Gastrocnemius medialis (tissue), 4 donors: ENCODE measurements at regions not wholly inside any gene's neighbourhood (a gene's known extent, or its start where the extent isn't known, plus 50 kb on each side); places are given as distances from the start of the nearest gene placed in this dataset.
A peak's percentile ranks its signal among the peaks of the same experiment; 100 is the strongest.
"Not testable (repeated sequence)": the region's sequence is repeated elsewhere in the genome, so short reads cannot be mapped to it uniquely, and the experiment has no call there.

Experiments
- ATAC-seq, 2 donors: fragments of 150-250 bp; one replicate each; pipeline ENCODE4 v1.9.1; 2016
- DNase-seq, 2 donors: peaks; one replicate each; pipeline ENCODE4 v3.0.0-alpha.2; 2019
- H3K27ac ChIP-seq, 4 donors: fragments of 200-600 bp; sonication (generic); 1 replicate in 1 of 4; 2 replicates in 3 of 4; pipeline ENCODE4 v1.5.1; 2016 to 2018; ENCODE audit warnings: mild to moderate bottlenecking in 2 of 4, moderate library complexity in 1 of 4
- H3K27me3 ChIP-seq, 3 donors: fragments of 200-600 bp; sonication (generic) in 2 of 3; 1 replicate in 1 of 3; 2 replicates in 2 of 3; pipeline versions ENCODE4 v1.5.1 to v1.6.0; 2016 to 2019; ENCODE audit warnings: mild to moderate bottlenecking in 1 of 3, moderate library complexity in 1 of 3
- H3K36me3 ChIP-seq, 2 donors: fragments of 200-600 bp; sonication (generic) in 1 of 2; one replicate each; pipeline ENCODE4 v1.5.1; 2017 to 2018
- H3K4me1 ChIP-seq, 2 donors: fragments of 200-600 bp; sonication (generic) in 1 of 2; one replicate each; pipeline ENCODE4 v1.5.1; 2016 to 2017; ENCODE audit warnings: mild to moderate bottlenecking in 2 of 2
- H3K4me3 ChIP-seq, 4 donors: fragments of 200-600 bp; sonication (generic) in 3 of 4; 1 replicate in 1 of 4; 2 replicates in 3 of 4; pipeline ENCODE4 v1.5.1; 2016 to 2019; ENCODE audit warnings: mild to moderate bottlenecking in 2 of 4
- H3K9me3 ChIP-seq, 3 donors: fragments of 200-600 bp; sonication (generic) in 2 of 3; 1 replicate in 1 of 3; 2 replicates in 2 of 3; pipeline ENCODE4 v1.5.1; 2016 to 2019
- POLR2A ChIP-seq, 2 donors: fragments of 450-650 bp; IDR thresholded peaks; one replicate each; pipeline ENCODE4 v1.6.1; 2017; ENCODE audit warnings: antibody characterized with exemption in 2 of 2, mild to moderate bottlenecking in 2 of 2, moderate library complexity in 2 of 2
- in situ Hi-C, 4 donors: fragments of 200-750 bp; cut with MboI; loops; one replicate each; pipeline versions ENCODE4 v1.15.0 to v1.8.0; 2017; ENCODE audit warnings: low sequenced_read_pairs in 4 of 4
- intact Hi-C: fragments of 100-400 bp; cut with DNase I; formaldehyde crosslinking; loops from one replicate; pipeline ENCODE4 v1.15.1; 2023; ENCODE audit warnings: low total_unique reads
- TF ChIP-seq, protein P1 (sequence below), 5 experiments: fragments of 450-650 bp in 3 of 5; fragments of 200-600 bp in 2 of 5; sonication (generic) in 2 of 5; IDR thresholded peaks in 4 of 5; conservative IDR thresholded peaks in 1 of 5; 1 replicate in 4 of 5; 2 replicates in 1 of 5; pipeline ENCODE4 v1.5.1; 2016 to 2019; ENCODE audit warnings: antibody characterized with exemption in 5 of 5, mild to moderate bottlenecking in 3 of 5, moderate library complexity in 3 of 5

DNA sequence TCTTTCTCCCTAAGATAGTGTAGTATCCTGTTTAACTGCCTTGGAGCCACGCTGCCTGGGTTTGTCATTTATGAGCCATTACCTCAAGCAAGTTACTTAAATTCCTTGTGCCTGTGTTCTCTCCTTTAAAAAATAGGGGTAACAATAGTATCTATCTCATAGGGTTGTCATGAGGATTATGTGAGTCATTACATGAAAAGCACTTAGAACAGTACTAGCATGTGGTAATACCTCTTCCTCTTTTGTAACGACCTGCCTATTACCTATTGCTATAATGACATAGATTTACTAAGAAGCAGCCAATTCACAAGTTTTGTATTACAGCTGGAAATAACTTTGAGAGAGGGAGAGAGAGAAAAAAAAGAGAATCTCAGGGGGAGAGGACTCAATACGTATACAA, 834.7 kb downstream of the RAPGEF2 start:
- in situ Hi-C loops (no loop called here), intact Hi-C loops (no loop called here)
- no peaks in the 10 kb centered on the region for H3K4me1 ChIP-seq
- ATAC-seq (no peak), DNase-seq (no peak)
- no peak overlapping the region for H3K27ac ChIP-seq
- H3K27me3 ChIP-seq = no peaks in the 10 kb centered on the region
- no peaks in the 10 kb centered on the region for H3K9me3 ChIP-seq
- H3K4me3 ChIP-seq = no peak overlapping the region
- H3K36me3 ChIP-seq = no peaks in the 10 kb centered on the region
- TF ChIP-seq, protein P1, sequence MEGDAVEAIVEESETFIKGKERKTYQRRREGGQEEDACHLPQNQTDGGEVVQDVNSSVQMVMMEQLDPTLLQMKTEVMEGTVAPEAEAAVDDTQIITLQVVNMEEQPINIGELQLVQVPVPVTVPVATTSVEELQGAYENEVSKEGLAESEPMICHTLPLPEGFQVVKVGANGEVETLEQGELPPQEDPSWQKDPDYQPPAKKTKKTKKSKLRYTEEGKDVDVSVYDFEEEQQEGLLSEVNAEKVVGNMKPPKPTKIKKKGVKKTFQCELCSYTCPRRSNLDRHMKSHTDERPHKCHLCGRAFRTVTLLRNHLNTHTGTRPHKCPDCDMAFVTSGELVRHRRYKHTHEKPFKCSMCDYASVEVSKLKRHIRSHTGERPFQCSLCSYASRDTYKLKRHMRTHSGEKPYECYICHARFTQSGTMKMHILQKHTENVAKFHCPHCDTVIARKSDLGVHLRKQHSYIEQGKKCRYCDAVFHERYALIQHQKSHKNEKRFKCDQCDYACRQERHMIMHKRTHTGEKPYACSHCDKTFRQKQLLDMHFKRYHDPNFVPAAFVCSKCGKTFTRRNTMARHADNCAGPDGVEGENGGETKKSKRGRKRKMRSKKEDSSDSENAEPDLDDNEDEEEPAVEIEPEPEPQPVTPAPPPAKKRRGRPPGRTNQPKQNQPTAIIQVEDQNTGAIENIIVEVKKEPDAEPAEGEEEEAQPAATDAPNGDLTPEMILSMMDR (IDR thresholded peaks at IDR 0.05 in 4 of 5, conservative IDR thresholded peaks at IDR 0.05 in 1 of 5) = no peak
- TF ChIP-seq POLR2A (IDR thresholded peaks at IDR 0.05) = no peak

DNA sequence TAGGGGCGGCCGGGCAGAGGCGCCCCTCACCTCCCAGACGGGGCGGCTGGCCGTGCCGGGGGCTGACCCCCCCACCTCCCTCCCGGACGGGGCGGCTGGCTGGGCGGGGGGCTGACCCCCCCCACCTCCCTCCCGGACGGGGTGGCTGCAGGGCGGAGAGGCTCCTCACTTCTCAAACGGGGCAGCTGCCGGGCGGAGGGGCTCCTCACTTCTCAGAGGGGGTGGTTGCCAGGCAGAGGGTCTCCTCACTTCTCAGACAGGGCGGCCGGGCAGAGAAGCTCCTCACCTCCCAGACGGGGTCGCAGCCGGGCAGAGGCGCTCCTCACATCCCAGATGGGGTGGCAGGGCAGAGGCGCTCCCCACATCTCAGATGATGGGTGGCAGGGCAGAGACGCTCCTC, 836.8 kb downstream of the RAPGEF2 start:
- ATAC-seq, H3K36me3 ChIP-seq, in situ Hi-C loops, H3K27ac ChIP-seq, intact Hi-C loops, H3K27me3 ChIP-seq, H3K4me1 ChIP-seq, H3K4me3 ChIP-seq, H3K9me3 ChIP-seq, DNase-seq: not testable (repeated sequence)

DNA sequence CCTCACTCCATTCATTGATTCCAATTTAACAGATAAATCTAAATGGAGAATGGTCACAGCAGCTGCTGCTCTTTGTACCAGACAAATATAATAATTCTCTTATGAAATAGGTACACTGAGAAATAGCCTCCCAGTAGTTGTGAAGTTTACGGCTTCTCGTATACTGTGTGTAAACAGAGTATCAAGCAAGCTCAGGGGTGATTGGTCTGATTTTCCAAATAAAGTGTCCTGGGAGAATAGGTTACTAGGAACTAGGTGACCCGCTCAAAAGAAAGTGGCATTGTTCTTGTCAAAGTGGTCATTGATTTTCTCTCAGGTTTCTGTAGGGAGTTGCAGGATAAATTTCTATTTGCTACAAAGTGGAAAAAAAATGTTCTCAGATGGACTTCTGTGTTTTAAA, 838.2 kb downstream of the RAPGEF2 start:
- no peaks in the 10 kb centered on the region for H3K36me3 ChIP-seq
- no peak overlapping the region for H3K27ac ChIP-seq
- ATAC-seq (no peak), DNase-seq (no peak)
- in situ Hi-C loops (no loop called here), intact Hi-C loops (no loop called here)
- no peaks in the 10 kb centered on the region for H3K27me3 ChIP-seq
- no peaks in the 10 kb centered on the region for H3K4me1 ChIP-seq
- H3K4me3 ChIP-seq = no peak overlapping the region
- H3K9me3 ChIP-seq = no peaks in the 10 kb centered on the region
- TF ChIP-seq POLR2A (IDR thresholded peaks at IDR 0.05) = no peak
- TF ChIP-seq, protein P1 (IDR thresholded peaks at IDR 0.05 in 4 of 5, conservative IDR thresholded peaks at IDR 0.05 in 1 of 5) = no peak

DNA sequence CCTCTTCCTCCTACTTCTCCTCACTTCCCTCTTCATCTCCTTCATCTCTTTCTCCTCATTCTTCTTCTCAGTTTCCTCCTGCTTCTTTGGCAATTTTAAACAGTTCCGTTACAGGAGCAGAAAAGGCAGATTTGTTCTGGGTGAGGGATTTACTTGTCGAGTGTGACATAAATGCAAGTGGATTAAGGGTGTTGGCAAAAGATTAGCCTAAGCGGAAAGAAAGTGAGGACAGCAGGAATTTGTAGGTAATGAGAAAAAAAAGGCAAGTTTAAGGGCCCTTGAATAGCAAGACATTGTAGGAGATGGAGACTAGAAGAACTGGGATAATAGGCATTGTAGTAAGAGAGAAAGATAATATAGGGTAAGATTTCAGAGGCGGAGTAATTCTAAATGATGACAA, 841.6 kb downstream of the RAPGEF2 start:
- no peaks in the 10 kb centered on the region for H3K4me1 ChIP-seq
- TF ChIP-seq POLR2A (IDR thresholded peaks at IDR 0.05) = no peak
- TF ChIP-seq, protein P1 (IDR thresholded peaks at IDR 0.05 in 4 of 5, conservative IDR thresholded peaks at IDR 0.05 in 1 of 5) = no peak
- ATAC-seq (no peak), DNase-seq (no peak)
- in situ Hi-C loops = no loop called here
- H3K27ac ChIP-seq = no peak overlapping the region
- no peaks in the 10 kb centered on the region for H3K27me3 ChIP-seq
- H3K4me3 ChIP-seq = no peak overlapping the region
- H3K36me3 ChIP-seq = no peaks in the 10 kb centered on the region
- intact Hi-C loops = no loop called here
- H3K9me3 ChIP-seq = no peaks in the 10 kb centered on the region

DNA sequence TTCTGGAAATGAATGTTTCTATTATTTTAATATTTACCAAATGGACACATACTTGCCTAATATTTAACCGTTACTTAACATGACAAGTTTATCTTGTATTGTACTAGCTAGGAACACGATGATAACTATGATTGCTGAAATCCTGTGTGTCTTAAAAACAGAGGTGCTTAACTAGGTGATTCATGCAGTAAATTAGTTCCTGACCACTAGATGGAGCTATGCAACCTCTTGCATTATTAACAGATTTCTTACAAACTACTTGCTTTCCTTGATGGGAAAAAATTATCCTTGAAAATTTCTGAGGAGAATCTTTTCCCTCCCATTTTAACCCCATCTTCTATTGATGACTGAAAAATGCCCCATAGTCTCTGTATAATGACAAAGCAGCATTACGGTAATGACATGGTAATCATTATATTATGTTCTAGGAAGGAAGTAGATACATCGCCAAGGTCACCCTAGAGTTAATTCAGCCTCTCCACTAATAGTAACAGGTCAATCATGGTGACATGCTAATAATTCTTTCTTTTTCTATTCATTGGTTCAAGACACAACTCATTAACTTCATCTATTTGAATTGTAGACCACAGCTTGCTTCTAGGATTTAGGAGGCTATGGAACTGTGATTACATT, 844.2 kb downstream of the RAPGEF2 start:
- Histone ChIP-seq H3K4me3 (no peak overlapping the region), H3K27me3 (no peaks in the 10 kb centered on the region), H3K4me1 (no peaks in the 10 kb centered on the region), H3K36me3 (no peaks in the 10 kb centered on the region), H3K9me3 (no peaks in the 10 kb centered on the region), H3K27ac (no peak overlapping the region)
- no peak for DNase-seq
- TF ChIP-seq POLR2A (IDR thresholded peaks at IDR 0.05) = no peak
- TF ChIP-seq, protein P1 (IDR thresholded peaks at IDR 0.05 in 4 of 5, conservative IDR thresholded peaks at IDR 0.05 in 1 of 5) = peak in 3 of 5 experiments; percentile 19 to 43 (median 31)
- no peak for ATAC-seq
- in situ Hi-C loops (no loop called here), intact Hi-C loops (no loop called here)
